ENCODE measurements at regions not wholly inside any gene's neighbourhood (a gene's known extent, or its start where the extent isn't known, plus 50 kb on each side); places are given as distances from the start of the nearest gene placed in this dataset.

DNA sequence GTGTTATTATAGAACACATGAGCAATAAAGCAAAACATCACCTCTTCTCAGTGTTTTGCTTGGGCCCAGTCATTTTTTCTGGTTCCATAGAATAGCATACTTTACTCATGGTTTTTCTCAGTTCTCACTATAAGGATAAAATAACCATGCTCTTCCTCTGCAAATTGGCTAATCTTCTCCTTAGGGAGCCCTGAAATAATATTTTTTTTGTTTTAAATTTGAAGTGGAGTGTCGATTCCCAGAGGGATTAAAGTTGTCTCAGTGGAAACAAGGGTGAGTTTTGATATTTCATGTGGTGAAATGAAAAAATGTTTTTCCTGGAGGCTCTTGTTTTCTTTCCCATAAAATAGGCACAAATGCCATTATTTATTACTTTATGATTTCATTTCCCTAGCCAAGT lies 127.3 kb downstream of the NOC3L start:
- WGBS, 2 experiments (ENCODE audit: insufficient coverage in 1 of 2, insufficient read length in 1 of 2), result 80% methylated on average over 1 of the region's 1 CpG; no CpG with 5 or more reads in 1 of the 2 experiments
- no peak for TF ChIP-seq CTCF (conservative IDR thresholded peaks at IDR 0.05)
- DNase-seq, result no peak
- Histone ChIP-seq H3K9ac (ENCODE audit: extremely low read depth, low read length, poor library complexity, severe bottlenecking) (peak overlapping the region; percentile 8), H3K4me1 (ENCODE audit: control insufficient read depth, insufficient read depth, low read length) (peaks cover 24% of the 10 kb centered on the region), H3K27ac (ENCODE audit: low read depth, low read length) (no peak overlapping the region), H3K9me3 (ENCODE audit: control insufficient read depth, low read length) (peaks cover 12% of the 10 kb centered on the region), H3K36me3 (ENCODE audit: control insufficient read depth, insufficient read depth, low read length) (peaks cover 60% of the 10 kb centered on the region), H3K27me3 (ENCODE audit: control insufficient read depth, insufficient read depth, low read length, poor library complexity, severe bottlenecking) (no peaks in the 10 kb centered on the region), H3K4me3 (ENCODE audit: low read length) (no peak overlapping the region)
- H3K9me3 Mint-ChIP-seq, result peaks cover 10% of the 10 kb centered on the region
- H3K4me1 Mint-ChIP-seq, result peaks cover 31% of the 10 kb centered on the region
- H3K36me3 Mint-ChIP-seq (ENCODE audit: low read depth), result peaks cover 31% of the 10 kb centered on the region
- no peak overlapping the region for H3K27ac Mint-ChIP-seq
- no peaks in the 10 kb centered on the region for H3K27me3 Mint-ChIP-seq (ENCODE audit: insufficient read depth)
- H3K4me3 Mint-ChIP-seq, result no peak overlapping the region

DNA sequence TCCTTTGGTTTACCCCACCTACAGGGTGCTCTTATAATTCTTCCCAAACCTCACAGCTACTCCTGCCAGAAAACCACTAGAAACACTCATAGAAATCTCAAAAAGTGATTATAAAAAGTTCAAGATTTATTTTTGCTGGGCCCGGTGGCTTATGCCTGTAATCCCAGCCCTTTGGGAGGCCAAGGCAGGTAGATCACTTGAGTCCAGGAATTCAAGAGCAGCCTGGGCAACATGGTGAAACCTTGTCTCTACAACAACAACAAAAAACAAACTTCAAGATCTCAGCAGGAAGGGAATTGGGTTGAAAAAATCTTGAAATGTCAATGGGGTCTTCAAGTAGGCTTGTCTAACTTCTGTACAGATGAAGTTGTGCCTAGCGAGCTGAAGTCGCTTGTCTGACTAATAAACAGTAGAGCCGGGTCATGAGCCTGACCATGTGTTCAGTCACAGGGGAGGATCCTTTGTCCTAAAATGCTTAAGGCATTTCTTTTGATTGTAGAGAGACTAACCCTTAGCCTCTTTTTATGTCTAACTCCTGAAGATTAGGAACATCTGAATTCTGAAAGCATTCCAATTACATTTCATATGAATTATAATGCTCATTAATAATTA lies 124.6 kb downstream of the NOC3L start:
- Histone ChIP-seq H3K9ac (ENCODE audit: extremely low read depth, low read length, poor library complexity, severe bottlenecking) (no peak overlapping the region), H3K27me3 (ENCODE audit: control insufficient read depth, insufficient read depth, low read length, poor library complexity, severe bottlenecking) (no peaks in the 10 kb centered on the region), H3K36me3 (ENCODE audit: control insufficient read depth, insufficient read depth, low read length) (peaks cover 50% of the 10 kb centered on the region), H3K9me3 (ENCODE audit: control insufficient read depth, low read length) (no peaks in the 10 kb centered on the region), H3K27ac (ENCODE audit: low read depth, low read length) (no peak overlapping the region), H3K4me1 (ENCODE audit: control insufficient read depth, insufficient read depth, low read length) (peaks cover 25% of the 10 kb centered on the region), H3K4me3 (ENCODE audit: low read length) (no peak overlapping the region)
- peak; percentile 31 for TF ChIP-seq CTCF (conservative IDR thresholded peaks at IDR 0.05)
- Mint-ChIP-seq H3K27me3 (ENCODE audit: insufficient read depth) (no peaks in the 10 kb centered on the region), H3K36me3 (ENCODE audit: low read depth) (peaks cover 23% of the 10 kb centered on the region), H3K4me1 (peaks cover 35% of the 10 kb centered on the region), H3K4me3 (no peak overlapping the region), H3K9me3 (no peaks in the 10 kb centered on the region), H3K27ac (peak overlapping the region; percentile 14)
- no peak for DNase-seq
- 59 to 89% methylated on average over 2 to 4 of the region's 4 CpGs for WGBS, 2 experiments (ENCODE audit: insufficient coverage in 1 of 2, insufficient read length in 1 of 2)

- H3K9ac ChIP-seq (ENCODE audit: extremely low read depth, low read length, poor library complexity, severe bottlenecking), result no peak overlapping the region
- no peak for DNase-seq
- H3K9me3 ChIP-seq (ENCODE audit: control insufficient read depth, low read length), result no peaks in the 10 kb centered on the region
- no peak for TF ChIP-seq CTCF (conservative IDR thresholded peaks at IDR 0.05)
- H3K9me3 Mint-ChIP-seq, result no peaks in the 10 kb centered on the region
- 83% methylated on average over 3 of the region's 6 CpGs; no CpG with 5 or more reads in 1 of the 2 experiments for WGBS, 2 experiments (ENCODE audit: insufficient coverage in 1 of 2, insufficient read length in 1 of 2)
- no peaks in the 10 kb centered on the region for H3K27me3 Mint-ChIP-seq (ENCODE audit: insufficient read depth)
- H3K4me3 ChIP-seq (ENCODE audit: low read length), result no peak overlapping the region
- no peak overlapping the region for H3K27ac ChIP-seq (ENCODE audit: low read depth, low read length)
- peaks cover 18% of the 10 kb centered on the region for H3K36me3 Mint-ChIP-seq (ENCODE audit: low read depth)
- H3K36me3 ChIP-seq (ENCODE audit: control insufficient read depth, insufficient read depth, low read length), result peaks cover 42% of the 10 kb centered on the region
- H3K4me1 Mint-ChIP-seq, result peaks cover 31% of the 10 kb centered on the region
- peaks cover 18% of the 10 kb centered on the region for H3K4me1 ChIP-seq (ENCODE audit: control insufficient read depth, insufficient read depth, low read length)
- H3K4me3 Mint-ChIP-seq, result no peak overlapping the region
- H3K27ac Mint-ChIP-seq, result no peak overlapping the region
- no peaks in the 10 kb centered on the region for H3K27me3 ChIP-seq (ENCODE audit: control insufficient read depth, insufficient read depth, low read length, poor library complexity, severe bottlenecking)
These were observed 123.0 kb downstream of the NOC3L start for GRCh38 chr10:94239696-94240095.
